ENCODE measurements at regions not wholly inside any gene's neighbourhood (a gene's known extent, or its start where the extent isn't known, plus 50 kb on each side); places are given as distances from the start of the nearest gene placed in this dataset.

DNA sequence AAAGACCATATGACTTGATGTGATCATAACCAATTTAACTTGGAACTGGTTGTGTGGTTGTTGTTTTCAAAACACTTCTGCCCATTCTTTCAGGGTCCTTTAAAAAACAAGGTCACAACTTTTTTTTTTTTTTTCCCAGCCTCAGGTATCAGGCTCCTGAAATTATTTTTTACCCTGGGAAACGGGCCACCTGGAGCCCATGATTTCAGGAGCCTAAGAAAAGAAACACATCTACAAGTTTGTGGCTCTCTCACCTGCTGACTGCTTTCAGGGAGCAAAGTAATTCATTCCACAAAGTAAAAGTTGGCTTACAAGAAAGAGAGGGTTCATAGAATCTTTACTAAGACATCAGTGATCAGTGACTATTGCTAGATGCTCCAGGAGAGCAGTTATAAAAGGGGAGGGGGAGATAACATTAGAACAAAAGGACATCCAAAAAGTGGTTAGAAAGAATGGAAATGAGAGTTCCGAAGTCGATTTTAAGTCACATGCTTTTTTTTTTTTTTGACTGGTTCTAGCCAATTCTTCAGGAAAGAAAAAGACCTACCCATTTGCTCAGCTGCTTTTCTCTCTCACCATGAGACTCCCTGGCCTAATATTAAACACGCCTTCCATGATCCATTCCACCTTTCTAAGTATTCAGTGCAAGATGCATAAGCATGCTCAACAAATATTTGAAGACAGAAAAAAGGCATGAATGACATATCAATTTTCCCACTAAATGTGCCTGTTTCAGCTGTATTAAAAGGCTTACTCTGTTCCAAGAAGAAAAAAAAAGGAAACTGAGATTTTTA, 267.3 kb downstream of the LRATD1 start:
- TF ChIP-seq, protein P1, sequence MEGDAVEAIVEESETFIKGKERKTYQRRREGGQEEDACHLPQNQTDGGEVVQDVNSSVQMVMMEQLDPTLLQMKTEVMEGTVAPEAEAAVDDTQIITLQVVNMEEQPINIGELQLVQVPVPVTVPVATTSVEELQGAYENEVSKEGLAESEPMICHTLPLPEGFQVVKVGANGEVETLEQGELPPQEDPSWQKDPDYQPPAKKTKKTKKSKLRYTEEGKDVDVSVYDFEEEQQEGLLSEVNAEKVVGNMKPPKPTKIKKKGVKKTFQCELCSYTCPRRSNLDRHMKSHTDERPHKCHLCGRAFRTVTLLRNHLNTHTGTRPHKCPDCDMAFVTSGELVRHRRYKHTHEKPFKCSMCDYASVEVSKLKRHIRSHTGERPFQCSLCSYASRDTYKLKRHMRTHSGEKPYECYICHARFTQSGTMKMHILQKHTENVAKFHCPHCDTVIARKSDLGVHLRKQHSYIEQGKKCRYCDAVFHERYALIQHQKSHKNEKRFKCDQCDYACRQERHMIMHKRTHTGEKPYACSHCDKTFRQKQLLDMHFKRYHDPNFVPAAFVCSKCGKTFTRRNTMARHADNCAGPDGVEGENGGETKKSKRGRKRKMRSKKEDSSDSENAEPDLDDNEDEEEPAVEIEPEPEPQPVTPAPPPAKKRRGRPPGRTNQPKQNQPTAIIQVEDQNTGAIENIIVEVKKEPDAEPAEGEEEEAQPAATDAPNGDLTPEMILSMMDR (IDR thresholded peaks at IDR 0.05; ENCODE audit: low read depth, low read length, poor library complexity, severe bottlenecking): no peak
- TF ChIP-seq EZH2phosphoT487 (IDR thresholded peaks at IDR 0.05; ENCODE audit: borderline replicate concordance, low read length): no peak

Data from DOHH2 (cell line).